ENCODE measurements at regions not wholly inside any gene's neighbourhood (a gene's known extent, or its start where the extent isn't known, plus 50 kb on each side); places are given as distances from the start of the nearest gene placed in this dataset.

GRCh38 chr4:188263321-188263720 is 124.1 kb downstream of the TRIML1 start:
- Histone ChIP-seq H3K36me3 (no peaks in the 10 kb centered on the region), H3K27me3 (no peaks in the 10 kb centered on the region), H3K9me3 (no peaks in the 10 kb centered on the region), H3K4me3 (no peak overlapping the region), H3K4me1 (no peaks in the 10 kb centered on the region), H3K27ac (no peak overlapping the region)
- TF ChIP-seq POLR2A (IDR thresholded peaks at IDR 0.05) (no peak), POLR2AphosphoS5 (IDR thresholded peaks at IDR 0.05; ENCODE audit: insufficient read depth in 1 of 2, low read depth in 1 of 2) (no peak)
- TF ChIP-seq, protein P1, sequence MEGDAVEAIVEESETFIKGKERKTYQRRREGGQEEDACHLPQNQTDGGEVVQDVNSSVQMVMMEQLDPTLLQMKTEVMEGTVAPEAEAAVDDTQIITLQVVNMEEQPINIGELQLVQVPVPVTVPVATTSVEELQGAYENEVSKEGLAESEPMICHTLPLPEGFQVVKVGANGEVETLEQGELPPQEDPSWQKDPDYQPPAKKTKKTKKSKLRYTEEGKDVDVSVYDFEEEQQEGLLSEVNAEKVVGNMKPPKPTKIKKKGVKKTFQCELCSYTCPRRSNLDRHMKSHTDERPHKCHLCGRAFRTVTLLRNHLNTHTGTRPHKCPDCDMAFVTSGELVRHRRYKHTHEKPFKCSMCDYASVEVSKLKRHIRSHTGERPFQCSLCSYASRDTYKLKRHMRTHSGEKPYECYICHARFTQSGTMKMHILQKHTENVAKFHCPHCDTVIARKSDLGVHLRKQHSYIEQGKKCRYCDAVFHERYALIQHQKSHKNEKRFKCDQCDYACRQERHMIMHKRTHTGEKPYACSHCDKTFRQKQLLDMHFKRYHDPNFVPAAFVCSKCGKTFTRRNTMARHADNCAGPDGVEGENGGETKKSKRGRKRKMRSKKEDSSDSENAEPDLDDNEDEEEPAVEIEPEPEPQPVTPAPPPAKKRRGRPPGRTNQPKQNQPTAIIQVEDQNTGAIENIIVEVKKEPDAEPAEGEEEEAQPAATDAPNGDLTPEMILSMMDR (IDR thresholded peaks at IDR 0.05) = no peak
- intact Hi-C loops (cut with DNase I) = no loop called here
- DNase-seq (ENCODE audit: extremely low spot score in 2 of 2) = no peak

DNA sequence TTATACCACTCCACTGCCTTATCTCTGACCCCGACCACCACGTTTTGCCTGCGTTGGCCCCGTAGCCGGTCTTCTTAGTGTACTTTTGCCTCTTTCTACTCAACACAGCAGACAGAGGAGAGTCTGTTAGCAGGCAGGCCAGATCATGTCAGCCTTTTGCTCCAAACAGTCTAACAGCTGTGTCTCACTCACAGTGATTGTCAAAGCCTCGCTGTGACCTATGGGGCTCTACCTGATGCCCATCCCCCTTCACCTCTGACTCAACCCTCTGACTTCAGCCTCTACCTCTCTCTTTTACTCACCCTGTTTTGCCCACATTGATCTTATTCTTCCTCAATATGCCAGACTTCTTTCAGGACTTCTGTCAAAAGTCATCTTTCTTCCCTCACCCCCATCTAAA is 127.1 kb downstream of the TRIML1 start:
- intact Hi-C loops (cut with DNase I) = no loop called here
- no peaks in the 10 kb centered on the region for H3K9me3 ChIP-seq
- no peak overlapping the region for H3K4me3 ChIP-seq
- H3K4me1 ChIP-seq = no peaks in the 10 kb centered on the region
- H3K27me3 ChIP-seq = no peaks in the 10 kb centered on the region
- H3K27ac ChIP-seq = no peak overlapping the region
- no peaks in the 10 kb centered on the region for H3K36me3 ChIP-seq
- TF ChIP-seq, protein P1 (IDR thresholded peaks at IDR 0.05) = no peak
- TF ChIP-seq POLR2AphosphoS5 (IDR thresholded peaks at IDR 0.05; ENCODE audit: insufficient read depth in 1 of 2, low read depth in 1 of 2) (no peak), POLR2A (IDR thresholded peaks at IDR 0.05) (no peak)
- DNase-seq (ENCODE audit: extremely low spot score in 2 of 2) = no peak

DNA sequence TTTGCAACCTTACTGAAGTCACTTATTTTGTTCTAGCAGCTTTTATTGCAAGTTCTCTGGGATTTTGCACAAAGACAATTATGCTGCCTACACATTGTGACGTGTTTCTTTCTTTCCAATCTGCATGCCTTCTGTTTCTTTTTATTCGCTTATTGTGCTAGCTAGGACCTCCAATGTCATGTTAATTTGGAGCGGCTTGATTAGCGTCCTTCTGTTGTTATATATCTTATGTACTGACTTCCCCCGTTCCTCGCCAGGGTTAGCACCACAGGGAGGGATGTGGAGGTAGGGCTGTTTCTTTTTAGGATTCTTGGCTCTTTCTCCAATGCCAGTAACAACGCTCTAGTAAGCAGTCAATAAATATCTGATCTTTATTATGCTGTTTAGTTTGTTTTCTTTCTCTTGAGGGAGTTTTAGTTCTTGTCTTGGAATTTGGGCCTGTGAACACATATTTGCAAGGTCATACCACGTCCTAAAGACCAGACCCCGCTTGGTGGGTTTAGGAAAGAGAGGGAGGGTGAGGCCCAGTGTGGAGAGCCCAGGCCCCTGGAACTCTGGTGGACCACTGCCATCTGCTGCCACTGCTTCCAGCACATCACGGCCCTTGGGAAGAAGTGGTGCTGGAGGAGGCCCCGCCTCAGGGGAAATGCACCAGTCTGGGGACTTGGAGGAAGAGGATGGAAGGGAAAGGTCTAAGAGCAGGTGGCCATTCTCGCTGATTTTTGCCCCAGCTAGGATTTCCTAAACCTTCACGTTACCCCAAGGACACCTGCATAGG is 129.1 kb downstream of the TRIML1 start:
- intact Hi-C loops (cut with DNase I) = no loop called here
- Histone ChIP-seq H3K27ac (no peak overlapping the region), H3K4me3 (no peak overlapping the region), H3K27me3 (no peaks in the 10 kb centered on the region), H3K9me3 (no peaks in the 10 kb centered on the region), H3K4me1 (no peaks in the 10 kb centered on the region), H3K36me3 (no peaks in the 10 kb centered on the region)
- no peak for DNase-seq (ENCODE audit: extremely low spot score in 2 of 2)
- TF ChIP-seq POLR2A (IDR thresholded peaks at IDR 0.05) (no peak), POLR2AphosphoS5 (IDR thresholded peaks at IDR 0.05; ENCODE audit: insufficient read depth in 1 of 2, low read depth in 1 of 2) (no peak)
- TF ChIP-seq, protein P1 (IDR thresholded peaks at IDR 0.05) = no peak

GRCh38 chr4:188270273-188271069 is 131.2 kb downstream of the TRIML1 start:
- intact Hi-C loops (cut with DNase I) = no loop called here
- Histone ChIP-seq H3K4me1 (no peaks in the 10 kb centered on the region), H3K27ac (no peak overlapping the region), H3K4me3 (no peak overlapping the region), H3K9me3 (no peaks in the 10 kb centered on the region), H3K36me3 (no peaks in the 10 kb centered on the region), H3K27me3 (no peaks in the 10 kb centered on the region)
- TF ChIP-seq POLR2AphosphoS5 (IDR thresholded peaks at IDR 0.05; ENCODE audit: insufficient read depth in 1 of 2, low read depth in 1 of 2) (no peak), POLR2A (IDR thresholded peaks at IDR 0.05) (no peak)
- TF ChIP-seq, protein P1 (IDR thresholded peaks at IDR 0.05) = no peak
- no peak for DNase-seq (ENCODE audit: extremely low spot score in 2 of 2)

- no peak overlapping the region for H3K4me3 ChIP-seq
- H3K27me3 ChIP-seq = no peaks in the 10 kb centered on the region
- DNase-seq (ENCODE audit: extremely low spot score in 2 of 2) = no peak
- no peaks in the 10 kb centered on the region for H3K4me1 ChIP-seq
- H3K36me3 ChIP-seq = no peaks in the 10 kb centered on the region
- no peaks in the 10 kb centered on the region for H3K9me3 ChIP-seq
- no peak overlapping the region for H3K27ac ChIP-seq
- TF ChIP-seq POLR2A (IDR thresholded peaks at IDR 0.05) (no peak), POLR2AphosphoS5 (IDR thresholded peaks at IDR 0.05; ENCODE audit: insufficient read depth in 1 of 2, low read depth in 1 of 2) (no peak)
- TF ChIP-seq, protein P1 (IDR thresholded peaks at IDR 0.05) = no peak
- intact Hi-C loops (cut with DNase I) = no loop called here
These were observed 136.4 kb downstream of the TRIML1 start for GRCh38 chr4:188275686-188276085.
